ENCODE measurements at regions not wholly inside any gene's neighbourhood (a gene's known extent, or its start where the extent isn't known, plus 50 kb on each side); places are given as distances from the start of the nearest gene placed in this dataset.

DNA sequence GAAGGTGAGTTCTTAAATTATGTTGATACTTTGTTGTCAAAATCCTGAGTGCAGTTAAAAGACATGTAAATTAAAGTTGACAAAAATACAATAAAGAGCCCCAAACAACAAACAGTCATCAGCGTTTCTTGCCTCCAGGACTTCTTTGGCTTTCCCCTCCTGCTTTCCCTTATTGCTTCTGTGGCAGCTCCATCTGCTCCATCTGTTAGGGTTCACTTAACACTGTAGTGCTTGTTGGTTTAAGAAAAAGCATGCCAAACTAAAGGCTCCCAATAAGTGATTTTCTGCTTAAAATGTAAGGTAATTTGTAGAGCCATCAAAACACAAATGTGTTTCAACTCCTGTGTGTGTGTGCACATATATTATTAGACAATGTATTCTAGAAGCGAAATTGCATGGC, 254.3 kb upstream of the GNAI1 start:
- ATAC-seq = no peak
- no peaks in the 10 kb centered on the region for H3K36me3 ChIP-seq (replicated peaks in 1 of 2; ENCODE audit: insufficient read depth in 1 of 2, low read depth in 2 of 2)
- 21 to 25% methylated on average over 2 of the region's 2 CpGs for WGBS, 2 donors
- no peaks in the 10 kb centered on the region for H3K27me3 ChIP-seq
- no peaks in the 10 kb centered on the region for H3K4me1 ChIP-seq
- intact Hi-C loops (cut with DNase I) = no loop called here
- no peak overlapping the region for H3K27ac ChIP-seq
- no peak for TF ChIP-seq POLR2A (IDR thresholded peaks at IDR 0.05)
- TF ChIP-seq, protein P1, sequence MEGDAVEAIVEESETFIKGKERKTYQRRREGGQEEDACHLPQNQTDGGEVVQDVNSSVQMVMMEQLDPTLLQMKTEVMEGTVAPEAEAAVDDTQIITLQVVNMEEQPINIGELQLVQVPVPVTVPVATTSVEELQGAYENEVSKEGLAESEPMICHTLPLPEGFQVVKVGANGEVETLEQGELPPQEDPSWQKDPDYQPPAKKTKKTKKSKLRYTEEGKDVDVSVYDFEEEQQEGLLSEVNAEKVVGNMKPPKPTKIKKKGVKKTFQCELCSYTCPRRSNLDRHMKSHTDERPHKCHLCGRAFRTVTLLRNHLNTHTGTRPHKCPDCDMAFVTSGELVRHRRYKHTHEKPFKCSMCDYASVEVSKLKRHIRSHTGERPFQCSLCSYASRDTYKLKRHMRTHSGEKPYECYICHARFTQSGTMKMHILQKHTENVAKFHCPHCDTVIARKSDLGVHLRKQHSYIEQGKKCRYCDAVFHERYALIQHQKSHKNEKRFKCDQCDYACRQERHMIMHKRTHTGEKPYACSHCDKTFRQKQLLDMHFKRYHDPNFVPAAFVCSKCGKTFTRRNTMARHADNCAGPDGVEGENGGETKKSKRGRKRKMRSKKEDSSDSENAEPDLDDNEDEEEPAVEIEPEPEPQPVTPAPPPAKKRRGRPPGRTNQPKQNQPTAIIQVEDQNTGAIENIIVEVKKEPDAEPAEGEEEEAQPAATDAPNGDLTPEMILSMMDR (IDR thresholded peaks at IDR 0.05) = no peak
- no peaks in the 10 kb centered on the region for H3K9me3 ChIP-seq
- DNase-seq = no peak
- no peak overlapping the region for H3K4me3 ChIP-seq

DNA sequence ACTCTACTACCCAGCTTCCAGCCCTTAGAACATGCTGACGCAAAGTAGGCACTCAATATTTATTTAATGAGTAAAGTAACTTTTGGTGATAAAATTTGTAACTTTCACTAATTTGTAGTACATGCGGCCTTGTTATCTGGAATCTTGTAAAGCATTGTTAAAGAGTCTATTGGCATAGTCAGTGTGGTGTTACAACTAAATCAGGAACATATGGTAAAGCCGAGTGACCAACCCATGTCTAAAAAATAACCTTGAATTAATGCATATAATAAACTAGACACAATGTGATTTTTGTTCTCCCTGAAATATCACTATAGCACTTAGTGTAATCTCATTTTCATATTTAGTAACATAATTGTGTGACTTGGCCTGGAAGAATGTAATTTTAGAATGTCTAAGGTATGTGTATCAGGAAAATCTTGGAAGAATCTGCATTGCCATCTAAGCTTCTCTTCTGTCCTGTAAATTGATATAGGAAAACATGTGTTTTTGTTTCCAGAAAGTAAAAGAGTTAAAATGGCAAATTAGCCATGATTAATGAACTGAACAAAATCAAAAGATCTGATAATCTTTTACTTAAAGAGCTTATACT, 256.7 kb upstream of the GNAI1 start:
- Histone ChIP-seq H3K9me3 (no peaks in the 10 kb centered on the region), H3K36me3 (replicated peaks in 1 of 2; ENCODE audit: insufficient read depth in 1 of 2, low read depth in 2 of 2) (no peaks in the 10 kb centered on the region), H3K27me3 (no peaks in the 10 kb centered on the region), H3K27ac (no peak overlapping the region), H3K4me1 (no peaks in the 10 kb centered on the region), H3K4me3 (no peak overlapping the region)
- TF ChIP-seq, protein P1 (IDR thresholded peaks at IDR 0.05) = no peak
- TF ChIP-seq POLR2A (IDR thresholded peaks at IDR 0.05) = no peak
- no peak for DNase-seq
- ATAC-seq = no peak
- 46 to 55% methylated on average over 3 of the region's 3 CpGs for WGBS, 2 donors
- intact Hi-C loops (cut with DNase I) = no loop called here

DNA sequence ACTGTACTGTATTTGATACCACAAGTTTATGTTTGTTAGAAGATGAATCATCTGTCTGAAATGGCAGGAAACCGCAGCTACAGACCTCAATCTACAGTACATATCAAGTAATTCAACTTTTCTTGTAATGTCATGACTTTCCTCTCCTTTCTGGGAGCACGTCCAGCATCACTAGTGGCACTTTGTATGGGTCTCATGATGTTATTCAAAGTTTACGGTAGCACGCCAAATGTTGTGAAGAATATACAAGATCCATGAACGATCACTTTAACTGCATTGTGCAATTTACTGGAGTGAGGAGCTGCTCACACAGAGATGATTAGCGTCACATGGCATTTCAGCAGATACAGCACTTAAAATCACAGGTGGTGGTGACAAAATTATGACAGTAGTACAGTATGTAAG, 257.8 kb upstream of the GNAI1 start:
- intact Hi-C loops (cut with DNase I) = no loop called here
- TF ChIP-seq POLR2A (IDR thresholded peaks at IDR 0.05) = no peak
- TF ChIP-seq, protein P1 (IDR thresholded peaks at IDR 0.05) = no peak
- WGBS, 2 donors = 66 to 70% methylated on average over 6 of the region's 6 CpGs
- H3K9me3 ChIP-seq = no peaks in the 10 kb centered on the region
- ATAC-seq (no peak), DNase-seq (no peak)
- H3K4me1 ChIP-seq = no peaks in the 10 kb centered on the region
- H3K27ac ChIP-seq = no peak overlapping the region
- no peaks in the 10 kb centered on the region for H3K36me3 ChIP-seq (replicated peaks in 1 of 2; ENCODE audit: insufficient read depth in 1 of 2, low read depth in 2 of 2)
- no peak overlapping the region for H3K4me3 ChIP-seq
- H3K27me3 ChIP-seq = no peaks in the 10 kb centered on the region

DNA sequence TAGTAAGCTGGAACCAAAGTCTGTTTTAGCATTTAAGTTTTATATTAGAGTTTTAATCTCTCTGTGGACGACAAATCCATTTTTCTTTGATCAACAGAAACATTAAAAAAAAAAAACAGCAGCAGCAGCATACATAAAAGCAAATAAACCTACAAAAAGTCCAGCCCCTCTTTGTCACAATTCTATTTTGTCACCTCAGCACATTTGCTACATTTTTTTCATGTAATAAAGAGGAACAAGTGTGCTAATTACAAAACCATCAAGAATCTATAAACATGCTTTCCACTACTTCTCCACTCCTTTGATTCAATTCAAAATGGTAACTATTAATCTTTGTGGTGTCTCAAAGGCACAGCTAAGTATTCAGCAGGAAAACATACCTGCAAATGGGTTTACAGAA, 259.8 kb upstream of the GNAI1 start:
- 24 to 33% methylated on average over 1 of the region's 1 CpG for WGBS, 2 donors
- TF ChIP-seq, protein P1 (IDR thresholded peaks at IDR 0.05) = no peak
- no peak for TF ChIP-seq POLR2A (IDR thresholded peaks at IDR 0.05)
- no peak for ATAC-seq

DNA sequence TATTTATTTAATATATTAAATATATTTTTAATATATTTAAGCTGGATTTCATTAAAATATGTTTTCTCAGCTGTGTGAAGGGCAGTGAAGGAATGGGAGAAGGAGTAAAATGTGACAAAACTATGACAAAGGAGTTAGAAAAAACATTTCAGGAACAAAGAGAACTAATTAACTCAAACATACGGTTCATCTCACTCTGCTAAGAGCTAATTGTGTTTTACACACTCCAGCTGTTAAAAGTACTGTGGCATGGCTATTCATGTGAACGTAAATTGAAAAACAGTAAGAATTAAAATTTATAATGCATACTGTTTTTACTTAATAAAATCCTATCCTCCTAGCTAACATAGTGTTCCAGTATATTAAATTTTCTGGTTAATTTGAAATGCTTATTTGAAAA, 262.5 kb upstream of the GNAI1 start:
- no peak overlapping the region for H3K27ac ChIP-seq
- intact Hi-C loops (cut with DNase I) = no loop called here
- no peaks in the 10 kb centered on the region for H3K36me3 ChIP-seq (replicated peaks in 1 of 2; ENCODE audit: insufficient read depth in 1 of 2, low read depth in 2 of 2)
- H3K9me3 ChIP-seq = no peaks in the 10 kb centered on the region
- 40 to 44% methylated on average over 2 of the region's 2 CpGs for WGBS, 2 donors
- no peaks in the 10 kb centered on the region for H3K27me3 ChIP-seq
- no peaks in the 10 kb centered on the region for H3K4me1 ChIP-seq
- no peak for TF ChIP-seq POLR2A (IDR thresholded peaks at IDR 0.05)
- TF ChIP-seq, protein P1 (IDR thresholded peaks at IDR 0.05) = no peak
- no peak overlapping the region for H3K4me3 ChIP-seq
- DNase-seq (no peak), ATAC-seq (no peak)

More for the DNA sequence above, 259.8 kb upstream of the GNAI1 start:
- H3K4me3 ChIP-seq = no peak overlapping the region
- intact Hi-C loops (cut with DNase I) = no loop called here
- DNase-seq = no peak
- H3K27ac ChIP-seq = no peak overlapping the region
- no peaks in the 10 kb centered on the region for H3K36me3 ChIP-seq (replicated peaks in 1 of 2; ENCODE audit: insufficient read depth in 1 of 2, low read depth in 2 of 2)
- H3K4me1 ChIP-seq = no peaks in the 10 kb centered on the region
- H3K27me3 ChIP-seq = no peaks in the 10 kb centered on the region
- H3K9me3 ChIP-seq = no peaks in the 10 kb centered on the region
